GM12878 (cell line): ENCODE measurements at regions not wholly inside any gene's neighbourhood (a gene's known extent, or its start where the extent isn't known, plus 50 kb on each side); places are given as distances from the start of the nearest gene placed in this dataset.

Experiments
- CEBPB ChIP-seq, 2 experiments: fragments of 150-350 bp in 1 of 2; IDR thresholded peaks; 2 replicates each; pipeline ENCODE4 v1.6.1; 2012 to 2014; ENCODE audit warnings: low read depth in 2 of 2, low read length in 2 of 2, borderline replicate concordance in 1 of 2, inconsistent platforms in 1 of 2
- CHD2 ChIP-seq: IDR thresholded peaks from 2 replicates; pipeline ENCODE4 v1.6.1; 2011; ENCODE audit warnings: low read depth, low read length, improper control_type of control experiment, borderline replicate concordance
- CREB1 ChIP-seq: IDR thresholded peaks from 2 replicates; pipeline ENCODE4 v1.6.1; 2012; ENCODE audit warnings: low read depth, mild to moderate bottlenecking, inconsistent platforms
- KAT2A ChIP-seq: conservative IDR thresholded peaks from 2 replicates; pipeline ENCODE4 v1.6.1; 2011; ENCODE audit warnings: low read depth, low read length; ENCODE audit not compliant: control insufficient read depth
- MEF2B ChIP-seq: fragments of 450-650 bp; IDR thresholded peaks from 2 replicates; pipeline ENCODE4 v1.6.1; 2018; ENCODE audit warnings: mild to moderate bottlenecking, moderate library complexity; ENCODE audit not compliant: partially characterized antibody, poor library complexity, severe bottlenecking
- MYB ChIP-seq: fragments of 150-350 bp; IDR thresholded peaks from 2 replicates; pipeline ENCODE4 v1.6.1; 2014; ENCODE audit warnings: mild to moderate bottlenecking, low read depth, low read length, borderline replicate concordance
- POLR2AphosphoS2 ChIP-seq: IDR thresholded peaks from 2 replicates; pipeline ENCODE4 v1.6.1; 2011; ENCODE audit warnings: low read depth, mild to moderate bottlenecking, low read length, improper control_type of control experiment, moderate library complexity
- RB1 ChIP-seq: fragments of 450-650 bp; formaldehyde crosslinking; IDR thresholded peaks from 2 replicates; pipeline ENCODE4 v1.6.1; 2017; ENCODE audit warnings: mild to moderate bottlenecking, borderline replicate concordance
- SIN3A ChIP-seq: IDR thresholded peaks from 2 replicates; pipeline ENCODE4 v1.6.1; 2012; ENCODE audit warnings: low read depth, low read length, improper control_type of control experiment
- TAF1 ChIP-seq: IDR thresholded peaks from 2 replicates; pipeline ENCODE4 v1.6.1; 2011; ENCODE audit warnings: mild to moderate bottlenecking, low read depth, low read length, borderline replicate concordance
- TF ChIP-seq, protein P1 (sequence below): IDR thresholded peaks from 2 replicates; pipeline ENCODE4 v1.6.1; 2011; ENCODE audit warnings: mild to moderate bottlenecking, low read depth, low read length, moderate library complexity; ENCODE audit not compliant: insufficient replicate concordance
- TF ChIP-seq, protein P2 (sequence below): IDR thresholded peaks from 2 replicates; pipeline ENCODE4 v1.6.1; 2012; ENCODE audit warnings: low read depth, low read length, improper control_type of control experiment
- TF ChIP-seq, protein P3 (sequence below): fragments of 450-650 bp; IDR thresholded peaks from 2 replicates; pipeline ENCODE4 v1.6.1; 2017; ENCODE audit warnings: mild to moderate bottlenecking, moderate library complexity

DNA sequence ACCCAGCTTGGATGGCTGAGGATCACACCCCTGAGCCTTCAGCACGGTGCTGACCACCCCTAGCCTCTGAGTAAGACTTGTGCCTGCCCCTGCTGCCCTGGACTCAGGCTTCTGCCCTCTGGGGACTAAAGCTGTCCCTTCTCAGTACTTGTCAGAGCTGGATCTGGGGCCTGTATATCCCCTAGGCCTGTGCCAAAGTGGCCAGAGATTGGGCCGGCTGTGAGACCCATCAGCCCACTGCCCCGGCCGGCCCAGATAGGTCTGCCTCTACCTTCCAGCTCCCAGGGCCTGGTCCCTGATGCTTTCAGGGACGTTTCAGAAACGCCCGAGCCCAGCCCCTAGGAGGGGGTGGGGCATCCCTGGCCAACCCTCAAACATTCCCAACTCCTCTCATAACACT lies 137.8 kb downstream of the ZDHHC20 start (continued):
- TF ChIP-seq, protein P1, sequence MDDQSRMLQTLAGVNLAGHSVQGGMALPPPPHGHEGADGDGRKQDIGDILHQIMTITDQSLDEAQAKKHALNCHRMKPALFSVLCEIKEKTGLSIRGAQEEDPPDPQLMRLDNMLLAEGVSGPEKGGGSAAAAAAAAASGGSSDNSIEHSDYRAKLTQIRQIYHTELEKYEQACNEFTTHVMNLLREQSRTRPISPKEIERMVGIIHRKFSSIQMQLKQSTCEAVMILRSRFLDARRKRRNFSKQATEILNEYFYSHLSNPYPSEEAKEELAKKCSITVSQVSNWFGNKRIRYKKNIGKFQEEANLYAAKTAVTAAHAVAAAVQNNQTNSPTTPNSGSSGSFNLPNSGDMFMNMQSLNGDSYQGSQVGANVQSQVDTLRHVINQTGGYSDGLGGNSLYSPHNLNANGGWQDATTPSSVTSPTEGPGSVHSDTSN: no peak
- no peak for TF ChIP-seq CEBPB (IDR thresholded peaks at IDR 0.05; ENCODE audit: borderline replicate concordance in 1 of 2, low read depth in 2 of 2, low read length in 2 of 2)
- TF ChIP-seq, protein P2, sequence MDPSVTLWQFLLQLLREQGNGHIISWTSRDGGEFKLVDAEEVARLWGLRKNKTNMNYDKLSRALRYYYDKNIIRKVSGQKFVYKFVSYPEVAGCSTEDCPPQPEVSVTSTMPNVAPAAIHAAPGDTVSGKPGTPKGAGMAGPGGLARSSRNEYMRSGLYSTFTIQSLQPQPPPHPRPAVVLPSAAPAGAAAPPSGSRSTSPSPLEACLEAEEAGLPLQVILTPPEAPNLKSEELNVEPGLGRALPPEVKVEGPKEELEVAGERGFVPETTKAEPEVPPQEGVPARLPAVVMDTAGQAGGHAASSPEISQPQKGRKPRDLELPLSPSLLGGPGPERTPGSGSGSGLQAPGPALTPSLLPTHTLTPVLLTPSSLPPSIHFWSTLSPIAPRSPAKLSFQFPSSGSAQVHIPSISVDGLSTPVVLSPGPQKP: no peak
- no peak for TF ChIP-seq CHD2
- no peak for TF ChIP-seq SIN3A
- TF ChIP-seq MYB: no peak
- TF ChIP-seq RB1: no peak
- no peak for TF ChIP-seq TAF1
- no peak for TF ChIP-seq MEF2B
- no peak for TF ChIP-seq POLR2AphosphoS2
- no peak for TF ChIP-seq CREB1
- TF ChIP-seq, protein P3, sequence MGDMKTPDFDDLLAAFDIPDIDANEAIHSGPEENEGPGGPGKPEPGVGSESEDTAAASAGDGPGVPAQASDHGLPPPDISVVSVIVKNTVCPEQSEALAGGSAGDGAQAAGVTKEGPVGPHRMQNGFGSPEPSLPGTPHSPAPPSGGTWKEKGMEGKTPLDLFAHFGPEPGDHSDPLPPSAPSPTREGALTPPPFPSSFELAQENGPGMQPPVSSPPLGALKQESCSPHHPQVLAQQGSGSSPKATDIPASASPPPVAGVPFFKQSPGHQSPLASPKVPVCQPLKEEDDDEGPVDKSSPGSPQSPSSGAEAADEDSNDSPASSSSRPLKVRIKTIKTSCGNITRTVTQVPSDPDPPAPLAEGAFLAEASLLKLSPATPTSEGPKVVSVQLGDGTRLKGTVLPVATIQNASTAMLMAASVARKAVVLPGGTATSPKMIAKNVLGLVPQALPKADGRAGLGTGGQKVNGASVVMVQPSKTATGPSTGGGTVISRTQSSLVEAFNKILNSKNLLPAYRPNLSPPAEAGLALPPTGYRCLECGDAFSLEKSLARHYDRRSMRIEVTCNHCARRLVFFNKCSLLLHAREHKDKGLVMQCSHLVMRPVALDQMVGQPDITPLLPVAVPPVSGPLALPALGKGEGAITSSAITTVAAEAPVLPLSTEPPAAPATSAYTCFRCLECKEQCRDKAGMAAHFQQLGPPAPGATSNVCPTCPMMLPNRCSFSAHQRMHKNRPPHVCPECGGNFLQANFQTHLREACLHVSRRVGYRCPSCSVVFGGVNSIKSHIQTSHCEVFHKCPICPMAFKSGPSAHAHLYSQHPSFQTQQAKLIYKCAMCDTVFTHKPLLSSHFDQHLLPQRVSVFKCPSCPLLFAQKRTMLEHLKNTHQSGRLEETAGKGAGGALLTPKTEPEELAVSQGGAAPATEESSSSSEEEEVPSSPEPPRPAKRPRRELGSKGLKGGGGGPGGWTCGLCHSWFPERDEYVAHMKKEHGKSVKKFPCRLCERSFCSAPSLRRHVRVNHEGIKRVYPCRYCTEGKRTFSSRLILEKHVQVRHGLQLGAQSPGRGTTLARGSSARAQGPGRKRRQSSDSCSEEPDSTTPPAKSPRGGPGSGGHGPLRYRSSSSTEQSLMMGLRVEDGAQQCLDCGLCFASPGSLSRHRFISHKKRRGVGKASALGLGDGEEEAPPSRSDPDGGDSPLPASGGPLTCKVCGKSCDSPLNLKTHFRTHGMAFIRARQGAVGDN: no peak
- TF ChIP-seq KAT2A: no peak
